Naive thymus-derived CD8-positive, alpha-beta T cell (primary cell): ENCODE measurements at regions not wholly inside any gene's neighbourhood (a gene's known extent, or its start where the extent isn't known, plus 50 kb on each side); places are given as distances from the start of the nearest gene placed in this dataset.

ENCODE experiments used
- ATAC-seq, 2 donors: fragments of 150-1000 bp; cut with Tn5 transposase in 1 of 2; sonication (Bioruptor Pico), chemical (Tn5 transposase) in 1 of 2; 1 replicate in 1 of 2; 2 replicates in 1 of 2; pipeline ENCODE4 v1.10.0; 2021; ENCODE audit warnings: mild to moderate bottlenecking in 2 of 2, moderate library complexity in 2 of 2
- POLR2A ChIA-PET: fragments of 350-600 bp; sonication (Branson Sonifier 250); formaldehyde crosslinking; loops from one replicate; lab custom pipeline; 2021; ENCODE audit warnings: antibody characterized with exemption; lab: Charles Lee
- DNase-seq, 10 donors: peaks; one replicate each; pipeline versions ENCODE4 v3.0.0 to v3.0.0-alpha.2; 2020 to 2022
- H3K27ac Mint-ChIP-seq, 10 donors: one replicate each; pipeline ENCODE4 v1.8.0; 2020 to 2022; ENCODE audit warnings: mild to moderate bottlenecking in 10 of 10, mixed read lengths in 10 of 10, moderate library complexity in 4 of 10, inconsistent platforms in 1 of 10
- H3K27me3 Mint-ChIP-seq, 5 donors: one replicate each; pipeline ENCODE4 v1.8.0; 2021 to 2022; ENCODE audit warnings: mixed read lengths in 5 of 5
- H3K36me3 Mint-ChIP-seq, 3 donors: one replicate each; pipeline ENCODE4 v1.8.0; 2020 to 2022; ENCODE audit warnings: mixed read lengths in 3 of 3, mild to moderate bottlenecking in 2 of 3, inconsistent platforms in 1 of 3
- H3K4me1 Mint-ChIP-seq, 4 donors: one replicate each; pipeline ENCODE4 v1.8.0; 2021 to 2022; ENCODE audit warnings: mixed read lengths in 4 of 4
- H3K4me3 Mint-ChIP-seq, 10 donors: one replicate each; pipeline ENCODE4 v1.8.0; 2020 to 2022; ENCODE audit warnings: mild to moderate bottlenecking in 10 of 10, mixed read lengths in 10 of 10, moderate library complexity in 6 of 10, inconsistent platforms in 1 of 10
- H3K9me3 Mint-ChIP-seq, 9 donors: one replicate each; pipeline ENCODE4 v1.8.0; 2020 to 2022; ENCODE audit warnings: mixed read lengths in 9 of 9, mild to moderate bottlenecking in 3 of 9, inconsistent platforms in 1 of 9, moderate library complexity in 1 of 9

DNA sequence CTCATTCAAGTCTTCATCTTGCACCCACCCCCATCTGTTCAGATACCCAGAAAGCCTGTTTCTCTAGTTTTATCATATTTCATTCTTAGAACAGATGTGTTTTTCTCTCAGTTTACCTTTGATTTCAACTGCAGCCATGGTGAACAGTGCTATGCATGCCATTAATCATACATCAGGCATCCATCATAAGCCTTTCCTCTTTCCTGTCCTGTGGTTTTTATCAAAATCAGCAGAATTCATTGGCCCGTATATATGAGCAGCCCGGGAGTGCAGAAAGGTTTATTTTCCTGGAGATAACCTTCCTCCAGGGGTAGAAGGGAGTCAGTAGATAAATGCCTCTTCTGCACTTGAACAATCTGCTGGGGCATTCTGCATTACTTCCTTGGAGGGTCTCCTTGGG, 65.7 kb downstream of the IL21 start:
- Mint-ChIP-seq H3K9me3 (peaks cover 0 to 2% (median 0%) of the 10 kb centered on the region in 9 donors), H3K36me3 (peaks cover 0 to 10% (median 0%) of the 10 kb centered on the region in 3 donors), H3K4me1 (no peaks in the 10 kb centered on the region), H3K4me3 (no peak overlapping the region), H3K27me3 (peaks cover 2 to 22% (median 7%) of the 10 kb centered on the region in 5 donors), H3K27ac (no peak overlapping the region)
- DNase-seq (no peak), ATAC-seq (no peak)
- POLR2A ChIA-PET: no interaction called here

DNA sequence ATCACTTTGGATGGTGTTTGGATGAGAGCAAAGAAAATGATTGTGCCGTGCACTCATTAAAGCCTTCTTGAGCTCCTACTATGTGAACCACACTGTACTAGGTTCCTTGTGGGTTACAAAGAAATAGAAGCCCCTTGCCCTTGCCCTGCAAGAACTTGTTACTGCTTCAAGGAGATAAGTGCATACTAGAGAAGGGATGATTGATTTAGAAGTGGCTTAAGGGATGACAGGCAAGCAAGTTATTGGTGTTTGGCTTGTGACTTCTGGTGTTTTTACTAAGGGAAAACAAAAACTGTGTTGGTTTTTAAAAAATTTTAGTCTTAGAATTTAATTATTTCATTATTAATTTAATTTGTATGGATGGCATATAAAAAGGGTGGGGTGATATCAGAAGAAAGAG, 67.4 kb downstream of the IL21 start:
- no peak for ATAC-seq
- Mint-ChIP-seq H3K4me1 (no peaks in the 10 kb centered on the region), H3K4me3 (no peak overlapping the region), H3K36me3 (peaks cover 0 to 5% (median 0%) of the 10 kb centered on the region in 3 donors), H3K27ac (no peak overlapping the region), H3K9me3 (no peaks in the 10 kb centered on the region), H3K27me3 (peaks cover 5 to 22% (median 8%) of the 10 kb centered on the region in 5 donors)
- POLR2A ChIA-PET: no interaction called here
- DNase-seq: no peak

DNA sequence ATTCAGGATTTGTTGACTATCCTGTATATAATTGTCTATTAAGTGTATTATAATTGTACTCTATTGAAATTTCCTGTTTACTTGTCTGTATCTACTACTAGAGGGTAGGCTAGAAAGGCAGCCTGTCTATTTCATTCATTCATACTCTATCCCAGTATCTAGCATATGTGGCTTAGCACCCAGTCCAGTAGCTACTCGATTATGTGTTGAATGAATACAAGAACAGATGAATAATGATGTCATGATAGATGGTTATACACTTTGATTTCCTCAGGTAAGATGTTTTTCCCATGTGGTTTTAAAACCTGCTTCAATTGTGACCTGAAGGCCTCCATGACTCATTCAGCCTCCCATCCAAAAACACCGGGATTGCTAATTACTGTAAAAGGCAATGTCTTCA, 68.0 kb downstream of the IL21 start:
- no peak for ATAC-seq
- H3K4me3 Mint-ChIP-seq: no peak overlapping the region
- no peak overlapping the region for H3K27ac Mint-ChIP-seq
- H3K9me3 Mint-ChIP-seq: no peaks in the 10 kb centered on the region
- peaks cover 5 to 22% (median 8%) of the 10 kb centered on the region in 5 donors for H3K27me3 Mint-ChIP-seq
- POLR2A ChIA-PET: no interaction called here
- DNase-seq: no peak
- H3K4me1 Mint-ChIP-seq: no peaks in the 10 kb centered on the region
- H3K36me3 Mint-ChIP-seq: peaks cover 0 to 5% (median 0%) of the 10 kb centered on the region in 3 donors

DNA sequence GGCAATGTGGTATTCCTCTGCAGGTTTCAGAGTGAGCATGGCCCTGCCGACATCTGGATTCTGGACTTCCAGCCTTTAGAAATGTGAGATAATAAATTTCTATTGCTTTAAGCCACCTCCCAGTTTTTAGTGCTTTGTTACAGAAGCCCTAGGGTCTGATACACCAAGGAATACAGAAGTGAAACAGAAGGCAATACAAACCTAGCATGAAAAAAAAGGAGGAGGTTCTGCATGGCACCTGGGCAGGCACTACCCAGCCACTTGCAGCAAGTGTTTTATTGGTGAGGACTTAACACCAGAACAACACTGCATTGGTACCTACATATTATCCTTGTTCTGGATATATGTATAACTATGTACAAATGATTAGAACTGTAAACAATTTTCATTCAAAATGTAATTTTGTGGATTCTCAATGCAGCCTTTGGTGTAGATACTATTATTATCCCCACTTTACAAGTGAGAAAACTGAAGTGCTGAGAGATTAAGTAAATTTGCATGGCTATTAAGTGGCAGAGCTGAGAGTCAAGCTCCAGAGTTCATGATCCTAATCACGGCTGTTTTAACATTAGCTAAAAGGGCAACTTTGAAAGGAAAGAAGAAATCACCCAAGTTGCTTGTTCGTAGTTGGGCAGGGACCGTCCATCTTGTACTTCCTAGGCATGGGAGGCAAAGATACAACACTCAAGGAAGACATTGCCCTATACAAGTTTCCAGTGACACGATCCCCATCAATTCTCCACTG, 71.8 kb downstream of the IL21 start:
- Mint-ChIP-seq H3K4me1 (no peaks in the 10 kb centered on the region), H3K9me3 (no peaks in the 10 kb centered on the region), H3K36me3 (no peaks in the 10 kb centered on the region), H3K4me3 (no peak overlapping the region), H3K27me3 (peaks cover 2 to 6% (median 3%) of the 10 kb centered on the region in 5 donors), H3K27ac (no peak overlapping the region)
- ATAC-seq: no peak
- POLR2A ChIA-PET: no interaction called here
- no peak for DNase-seq

DNA sequence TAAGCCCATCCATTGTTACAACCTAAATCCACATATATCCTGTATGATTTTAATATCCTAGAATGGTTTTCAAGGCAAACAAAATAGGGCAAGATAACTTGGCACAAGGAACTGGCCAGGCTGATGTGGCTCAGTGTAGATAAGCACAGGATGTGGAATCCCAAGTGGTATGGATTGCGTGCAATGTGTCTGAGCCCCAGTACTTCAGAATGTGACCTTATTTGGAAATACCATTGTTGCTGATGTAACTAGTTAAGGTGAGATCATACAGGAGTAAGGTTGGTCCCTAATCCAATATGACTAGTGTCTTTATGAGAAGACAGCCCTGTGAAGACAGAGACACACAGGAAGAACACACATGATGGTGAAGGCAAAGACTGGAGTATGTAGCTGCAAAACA, 72.4 kb downstream of the IL21 start:
- Mint-ChIP-seq H3K27ac (no peak overlapping the region), H3K36me3 (no peaks in the 10 kb centered on the region), H3K27me3 (peaks cover 0 to 6% (median 0%) of the 10 kb centered on the region in 5 donors), H3K4me1 (no peaks in the 10 kb centered on the region), H3K4me3 (no peak overlapping the region), H3K9me3 (no peaks in the 10 kb centered on the region)
- no peak for DNase-seq
- POLR2A ChIA-PET: no interaction called here
- ATAC-seq: no peak

DNA sequence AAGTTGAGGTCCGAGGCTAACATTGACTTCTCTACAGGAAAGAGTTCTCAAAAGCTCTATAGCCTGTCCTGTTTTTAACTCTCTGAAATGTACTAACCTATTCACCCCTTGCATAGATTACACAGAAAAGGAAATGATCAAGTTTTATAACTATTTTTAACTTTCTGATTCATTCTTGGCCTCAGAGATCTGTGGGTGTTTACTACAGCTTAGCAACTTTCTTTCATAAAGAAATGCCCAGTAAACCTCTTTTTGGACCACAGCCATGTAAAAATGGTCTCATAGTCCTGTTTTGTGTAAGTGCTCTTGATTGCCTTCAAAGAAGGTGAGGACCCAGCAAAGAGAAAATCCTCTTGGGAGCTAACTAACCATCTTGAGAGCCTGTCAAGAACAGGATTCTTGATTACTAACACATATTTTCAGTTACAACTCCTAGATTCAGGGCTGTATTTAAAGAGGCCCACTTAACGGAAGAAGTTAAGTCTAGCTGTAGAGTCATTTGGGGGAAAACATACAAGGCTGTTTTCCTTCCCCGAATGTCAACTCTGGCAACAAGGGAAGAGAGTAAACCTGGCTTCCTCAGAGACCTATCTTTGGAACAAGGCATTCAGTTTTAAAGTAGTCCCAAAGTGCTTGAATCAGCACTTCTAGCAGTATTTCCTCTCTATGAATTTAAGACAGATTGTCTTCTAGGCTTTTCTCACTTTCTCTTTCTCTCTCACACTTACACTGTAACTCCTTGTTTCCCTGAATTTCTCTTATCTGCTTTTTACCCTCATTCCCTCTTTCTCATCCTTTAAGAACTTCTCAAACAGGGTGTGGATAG, 78.2 kb downstream of the IL21 start:
- no peak for DNase-seq
- H3K4me1 Mint-ChIP-seq: peaks cover 0 to 15% (median 0%) of the 10 kb centered on the region in 4 donors
- ATAC-seq: no peak
- H3K27me3 Mint-ChIP-seq: peaks cover 0 to 1% (median 0%) of the 10 kb centered on the region in 5 donors
- no peak overlapping the region for H3K4me3 Mint-ChIP-seq
- H3K36me3 Mint-ChIP-seq: no peaks in the 10 kb centered on the region
- H3K9me3 Mint-ChIP-seq: peaks cover 0 to 4% (median 0%) of the 10 kb centered on the region in 9 donors
- POLR2A ChIA-PET: no interaction called here
- H3K27ac Mint-ChIP-seq: no peak overlapping the region

DNA sequence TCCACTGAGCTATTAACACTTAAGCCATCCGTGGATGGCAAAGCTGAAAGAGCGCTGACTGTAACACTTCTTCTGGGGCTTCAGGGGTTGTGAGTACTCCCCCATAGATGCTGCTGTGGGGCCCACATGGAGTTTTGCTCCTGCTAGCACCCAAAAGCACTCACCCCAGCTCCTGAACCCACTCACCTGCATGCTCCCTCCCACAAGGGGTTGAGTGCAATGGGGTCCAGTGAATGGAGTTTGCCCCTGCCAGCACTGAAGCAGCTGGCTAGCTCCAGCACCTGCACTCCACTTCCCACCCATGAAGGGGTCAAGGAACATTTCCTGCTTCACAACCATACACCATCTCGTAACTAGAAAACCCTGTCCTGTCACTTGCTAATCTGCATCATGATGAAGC, 78.9 kb downstream of the IL21 start:
- no peak overlapping the region for H3K4me3 Mint-ChIP-seq

DNA sequence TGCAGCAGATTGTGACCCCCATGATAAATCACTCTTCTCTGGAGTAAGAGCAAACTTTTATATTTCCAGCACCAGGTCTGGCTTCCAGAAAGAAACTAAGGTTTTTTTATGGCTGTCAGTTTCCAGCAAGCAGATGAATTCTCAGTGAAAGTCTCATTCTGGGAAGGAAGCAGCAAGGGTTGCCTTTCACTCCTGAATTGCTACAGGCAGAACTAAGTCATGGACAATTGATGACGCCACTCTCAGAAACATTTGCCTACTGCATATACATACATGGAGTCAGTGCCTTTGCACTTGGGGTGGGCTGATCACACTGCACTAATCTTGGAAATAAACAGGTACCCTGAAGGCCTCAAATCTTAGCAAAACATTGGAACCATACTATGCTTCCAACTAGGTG, 80.0 kb downstream of the IL21 start:
- no peaks in the 10 kb centered on the region for H3K36me3 Mint-ChIP-seq
- POLR2A ChIA-PET: no interaction called here
- no peak overlapping the region for H3K27ac Mint-ChIP-seq
- peaks cover 0 to 15% (median 0%) of the 10 kb centered on the region in 4 donors for H3K4me1 Mint-ChIP-seq
- no peak overlapping the region for H3K4me3 Mint-ChIP-seq
- ATAC-seq (no peak), DNase-seq (no peak)
- peaks cover 0 to 1% (median 0%) of the 10 kb centered on the region in 5 donors for H3K27me3 Mint-ChIP-seq
- H3K9me3 Mint-ChIP-seq: peaks cover 0 to 4% (median 0%) of the 10 kb centered on the region in 9 donors

More for the DNA sequence above, 78.9 kb downstream of the IL21 start:
- DNase-seq (no peak), ATAC-seq (no peak)
- Mint-ChIP-seq H3K27ac (no peak overlapping the region), H3K4me1 (peaks cover 0 to 15% (median 0%) of the 10 kb centered on the region in 4 donors), H3K9me3 (peaks cover 0 to 4% (median 0%) of the 10 kb centered on the region in 9 donors), H3K36me3 (no peaks in the 10 kb centered on the region), H3K27me3 (peaks cover 0 to 1% (median 0%) of the 10 kb centered on the region in 5 donors)
- POLR2A ChIA-PET: no interaction called here

DNA sequence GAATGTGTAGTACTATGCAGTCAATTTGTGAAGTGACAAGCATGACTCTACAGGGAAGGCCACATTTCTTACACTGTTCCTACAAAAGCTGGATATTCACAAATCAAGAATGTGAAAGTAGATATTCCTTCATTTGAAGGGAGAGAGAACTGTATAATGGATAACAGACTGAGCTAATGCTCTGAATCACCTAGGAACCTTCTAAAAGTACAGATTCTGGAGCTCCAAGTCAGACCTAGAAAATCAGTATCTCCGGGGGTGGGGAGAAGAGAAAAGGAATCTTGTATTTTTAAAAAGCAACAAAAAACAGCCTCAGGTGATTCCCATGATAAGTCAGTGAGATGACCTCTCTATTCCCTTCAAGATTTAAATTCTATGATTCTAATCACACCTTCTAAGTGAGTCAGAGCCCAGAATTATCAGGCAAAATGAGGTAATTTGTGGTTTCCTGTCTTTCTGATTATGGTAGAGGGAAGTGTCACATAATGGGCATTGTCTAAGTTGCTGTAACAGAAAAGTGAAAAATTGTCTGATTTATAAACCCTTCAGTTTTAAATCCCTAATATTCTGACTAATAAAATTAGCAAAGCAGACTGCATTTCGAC, 80.9 kb downstream of the IL21 start:
- POLR2A ChIA-PET: no interaction called here
- peaks cover 0 to 1% (median 0%) of the 10 kb centered on the region in 5 donors for H3K27me3 Mint-ChIP-seq
- no peak overlapping the region for H3K27ac Mint-ChIP-seq
- peaks cover 0 to 4% (median 0%) of the 10 kb centered on the region in 9 donors for H3K9me3 Mint-ChIP-seq
- no peak overlapping the region for H3K4me3 Mint-ChIP-seq
- DNase-seq: no peak
- ATAC-seq: no peak
- H3K36me3 Mint-ChIP-seq: no peaks in the 10 kb centered on the region
- peaks cover 0 to 15% (median 0%) of the 10 kb centered on the region in 4 donors for H3K4me1 Mint-ChIP-seq

DNA sequence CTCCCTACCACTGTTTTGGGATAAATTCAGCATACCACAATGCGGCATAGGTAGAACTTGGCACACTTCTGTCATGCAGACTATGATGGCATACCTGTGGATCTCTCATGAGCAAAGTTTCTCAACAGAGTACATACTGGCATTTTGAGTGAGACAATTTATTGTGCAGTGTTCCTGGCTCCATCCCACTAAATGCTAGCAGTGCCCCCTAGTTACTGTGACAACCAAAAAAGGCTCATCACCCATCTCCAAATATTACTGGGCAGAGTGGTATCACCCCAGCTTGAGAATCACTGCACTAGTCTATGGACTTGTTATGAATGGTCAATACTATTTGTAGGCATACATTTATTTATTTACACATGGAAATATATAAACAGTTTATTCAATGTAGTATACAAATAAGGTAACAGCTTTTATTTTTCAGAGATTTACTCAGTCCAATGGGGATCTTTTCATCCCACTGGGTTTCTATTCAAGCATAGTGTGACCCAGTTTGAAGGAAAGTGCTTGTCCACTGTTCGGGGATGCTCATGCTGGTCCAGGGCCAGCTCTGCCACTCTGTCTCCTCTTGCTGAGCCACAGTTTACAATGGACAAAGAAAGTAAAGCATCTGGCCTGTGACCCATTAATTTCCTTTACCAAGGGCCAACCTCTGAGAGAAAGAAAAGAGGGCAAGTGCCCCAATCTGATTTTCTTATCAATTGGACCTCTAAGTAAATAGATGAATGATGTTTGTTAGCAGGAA, 81.0 kb upstream of the IL2 start:
- Mint-ChIP-seq H3K9me3 (peaks cover 0 to 10% (median 0%) of the 10 kb centered on the region in 9 donors), H3K36me3 (no peaks in the 10 kb centered on the region), H3K27me3 (peaks cover 0 to 1% (median 0%) of the 10 kb centered on the region in 5 donors), H3K27ac (no peak overlapping the region), H3K4me1 (peaks cover 0 to 16% (median 0%) of the 10 kb centered on the region in 4 donors), H3K4me3 (no peak overlapping the region)
- no peak for ATAC-seq
- POLR2A ChIA-PET: no interaction called here
- no peak for DNase-seq

DNA sequence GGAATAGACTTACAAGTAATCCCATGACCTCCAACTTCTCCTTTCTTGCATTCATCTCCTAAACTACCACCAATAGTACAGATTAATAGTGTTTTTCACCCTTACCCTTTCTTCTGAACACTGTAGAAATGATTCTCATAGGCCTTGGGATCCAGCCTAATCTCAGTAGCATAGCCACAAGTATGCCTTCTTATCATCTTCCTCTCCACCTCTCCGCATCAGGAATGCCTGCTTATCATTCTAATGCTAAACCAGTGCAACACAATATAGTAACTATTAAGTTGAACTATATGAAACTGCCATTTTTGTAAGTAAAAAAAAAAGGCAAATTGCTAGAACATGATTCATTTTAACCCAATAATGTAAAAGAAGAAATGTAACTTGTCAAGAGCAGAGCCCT, 79.5 kb upstream of the IL2 start:
- Mint-ChIP-seq H3K27ac (no peak overlapping the region), H3K36me3 (no peaks in the 10 kb centered on the region), H3K9me3 (peaks cover 0 to 10% (median 0%) of the 10 kb centered on the region in 9 donors), H3K27me3 (peaks cover 0 to 1% (median 0%) of the 10 kb centered on the region in 5 donors), H3K4me1 (peaks cover 0 to 11% (median 0%) of the 10 kb centered on the region in 4 donors), H3K4me3 (no peak overlapping the region)
- DNase-seq: no peak
- POLR2A ChIA-PET: no interaction called here
- ATAC-seq: no peak

DNA sequence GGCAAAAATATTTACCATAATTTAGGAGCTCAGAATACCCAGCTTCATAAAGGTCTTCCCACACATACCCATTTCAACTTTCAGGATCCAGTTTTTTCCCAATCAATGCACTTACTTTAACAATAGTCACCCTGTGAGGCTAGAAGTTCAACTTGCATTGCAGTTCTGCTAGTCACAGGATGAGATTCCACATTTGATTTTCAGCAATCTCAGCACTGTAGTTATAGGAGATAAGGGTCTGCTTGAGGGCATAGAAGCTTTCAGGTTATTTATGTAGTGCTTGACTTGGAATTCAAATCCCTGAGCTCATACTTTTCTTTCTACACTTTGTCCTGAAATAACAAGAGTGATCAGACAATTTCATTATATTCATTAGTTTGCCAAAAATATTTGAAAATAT, 78.3 kb upstream of the IL2 start:
- Mint-ChIP-seq H3K4me1 (peaks cover 0 to 4% (median 0%) of the 10 kb centered on the region in 4 donors), H3K4me3 (no peak overlapping the region), H3K36me3 (no peaks in the 10 kb centered on the region), H3K27ac (no peak overlapping the region), H3K9me3 (peaks cover 0 to 14% (median 0%) of the 10 kb centered on the region in 9 donors), H3K27me3 (peaks cover 0 to 14% (median 3%) of the 10 kb centered on the region in 5 donors)
- ATAC-seq (no peak), DNase-seq (no peak)
- POLR2A ChIA-PET: no interaction called here
